Prostate gland (tissue), 2 donors: ENCODE measurements at regions not wholly inside any gene's neighbourhood (a gene's known extent, or its start where the extent isn't known, plus 50 kb on each side); places are given as distances from the start of the nearest gene placed in this dataset.

Experiments
- DNase-seq: peaks from one replicate; pipeline ENCODE4 v3.0.0-alpha.2; 2019; ENCODE audit warnings: low spot score
- H3K27ac ChIP-seq, 2 donors: fragments of 200-600 bp; sonication (generic); 2 replicates each; pipeline ENCODE4 v1.5.1; 2017 to 2019
- H3K27me3 ChIP-seq: fragments of 200-600 bp; sonication (generic); replicated peaks from 2 replicates; pipeline ENCODE4 v1.5.1; 2019; ENCODE audit not compliant: insufficient read depth
- H3K36me3 ChIP-seq, 2 donors: fragments of 200-600 bp; sonication (generic); 1 replicate in 1 of 2; 2 replicates in 1 of 2; pipeline versions ENCODE4 v1.5.1 to v1.8.1; 2017 to 2019
- H3K4me1 ChIP-seq: fragments of 200-600 bp; sonication (generic); replicated peaks from 2 replicates; pipeline ENCODE4 v1.5.1; 2019
- H3K4me3 ChIP-seq, 2 donors: fragments of 200-600 bp; sonication (generic); 2 replicates each; pipeline ENCODE4 v1.5.1; 2017 to 2019
- H3K9me3 ChIP-seq: fragments of 200-600 bp; sonication (generic); 2 replicates; pipeline ENCODE4 v1.5.1; 2017
- CTCF ChIP-seq, 4 experiments: fragments of 200-600 bp in 2 of 4; fragments of 450-650 bp in 2 of 4; sonication (generic) in 2 of 4; IDR thresholded peaks; 1 replicate in 3 of 4; 2 replicates in 1 of 4; pipeline ENCODE4 v1.5.1; 2016 to 2019; ENCODE audit warnings: antibody characterized with exemption in 4 of 4, mild to moderate bottlenecking in 2 of 4, moderate library complexity in 2 of 4
- POLR2A ChIP-seq: fragments of 450-650 bp; IDR thresholded peaks from one replicate; pipeline ENCODE4 v1.6.1; 2016; ENCODE audit warnings: antibody characterized with exemption, mild to moderate bottlenecking
- POLR2AphosphoS5 ChIP-seq: sonication (generic); formaldehyde crosslinking; IDR thresholded peaks from one replicate; pipeline ENCODE4 v1.6.1; 2017; ENCODE audit warnings: antibody characterized with exemption
- WGBS: methylation state at CpG from one replicate; pipeline ENCODE4 v1.1.5; 2018; 5-methylcytosine and 5-hydroxymethylcytosine counted together
- intact Hi-C: fragments of 100-400 bp; cut with DNase I; formaldehyde crosslinking; loops from one replicate; pipeline ENCODE4 v1.14.2; 2022

GRCh38 chr11:88043149-88043548 is 132.1 kb downstream of the RAB38 start:
- no peak for DNase-seq
- H3K4me3 ChIP-seq, result no peak overlapping the region
- no peak overlapping the region for H3K27ac ChIP-seq
- intact Hi-C loops, result no loop called here
- no peaks in the 10 kb centered on the region for H3K27me3 ChIP-seq
- TF ChIP-seq POLR2A (no peak), POLR2AphosphoS5 (no peak)
- H3K9me3 ChIP-seq, result no peaks in the 10 kb centered on the region
- no peaks in the 10 kb centered on the region for H3K4me1 ChIP-seq
- H3K36me3 ChIP-seq, result no peaks in the 10 kb centered on the region
- WGBS, result 35% methylated on average over 3 of the region's 3 CpGs

DNA sequence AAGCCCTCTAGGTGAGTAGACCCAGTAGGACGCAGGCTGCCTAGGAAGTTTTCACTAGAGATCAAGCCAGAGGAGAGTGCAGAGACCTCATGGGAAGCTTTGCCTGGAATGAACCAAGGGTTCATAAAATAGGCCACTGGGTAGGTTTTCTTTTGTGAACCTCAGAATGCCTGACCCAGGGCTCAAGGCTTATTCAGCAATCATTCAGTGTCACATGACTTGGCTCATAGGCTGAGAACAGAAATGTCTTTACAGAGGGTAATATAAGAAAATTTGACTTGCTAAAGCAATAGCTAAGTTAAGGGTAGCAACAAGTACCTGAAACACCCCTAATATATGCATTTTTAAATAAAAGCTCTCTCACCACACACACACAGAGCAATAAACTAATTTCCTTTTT is 132.6 kb downstream of the RAB38 start:
- Histone ChIP-seq H3K4me1 (no peaks in the 10 kb centered on the region), H3K27ac (no peak overlapping the region), H3K4me3 (no peak overlapping the region), H3K36me3 (no peaks in the 10 kb centered on the region), H3K27me3 (no peaks in the 10 kb centered on the region), H3K9me3 (no peaks in the 10 kb centered on the region)
- intact Hi-C loops, result no loop called here
- TF ChIP-seq POLR2A (no peak), CTCF (IDR thresholded peaks at IDR 0.05) (no peak)
- no peak for DNase-seq
- 80% methylated on average over 1 of the region's 1 CpG for WGBS

- intact Hi-C loops, result no loop called here
- Histone ChIP-seq H3K27ac (no peak overlapping the region), H3K4me3 (no peak overlapping the region), H3K27me3 (no peaks in the 10 kb centered on the region), H3K9me3 (no peaks in the 10 kb centered on the region), H3K36me3 (no peaks in the 10 kb centered on the region), H3K4me1 (no peaks in the 10 kb centered on the region)
- DNase-seq, result no peak
- TF ChIP-seq POLR2A, result no peak
- WGBS, result 76% methylated on average over 2 of the region's 2 CpGs
Measured at GRCh38 chr11:88042238-88042637, 133.0 kb downstream of the RAB38 start.

DNA sequence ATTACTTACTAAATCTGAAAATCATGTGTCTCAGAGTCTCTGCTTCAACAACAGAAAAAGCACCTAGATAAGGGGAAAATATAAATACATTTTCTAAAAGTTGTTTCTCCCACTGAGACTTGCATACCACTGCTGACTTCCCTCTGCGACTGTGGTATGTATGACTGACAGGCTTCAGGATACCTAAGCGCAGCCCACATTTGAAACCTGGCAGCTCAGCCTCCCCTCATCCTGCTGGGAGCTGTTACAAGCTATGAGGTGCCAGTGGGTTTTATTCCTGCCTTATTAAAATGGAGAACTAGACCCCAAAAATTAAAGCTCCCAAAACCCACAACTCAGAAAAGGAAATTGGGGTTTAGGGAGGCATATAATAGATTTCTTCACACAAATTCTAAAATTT is 133.6 kb downstream of the RAB38 start:
- Histone ChIP-seq H3K9me3 (no peaks in the 10 kb centered on the region), H3K4me1 (no peaks in the 10 kb centered on the region), H3K36me3 (no peaks in the 10 kb centered on the region), H3K27me3 (no peaks in the 10 kb centered on the region), H3K4me3 (no peak overlapping the region), H3K27ac (no peak overlapping the region)
- intact Hi-C loops, result no loop called here
- DNase-seq, result no peak
- WGBS, result 79% methylated on average over 2 of the region's 2 CpGs
- no peak for TF ChIP-seq CTCF (IDR thresholded peaks at IDR 0.05)
- no peak for TF ChIP-seq POLR2A
- TF ChIP-seq POLR2AphosphoS5, result no peak

DNA sequence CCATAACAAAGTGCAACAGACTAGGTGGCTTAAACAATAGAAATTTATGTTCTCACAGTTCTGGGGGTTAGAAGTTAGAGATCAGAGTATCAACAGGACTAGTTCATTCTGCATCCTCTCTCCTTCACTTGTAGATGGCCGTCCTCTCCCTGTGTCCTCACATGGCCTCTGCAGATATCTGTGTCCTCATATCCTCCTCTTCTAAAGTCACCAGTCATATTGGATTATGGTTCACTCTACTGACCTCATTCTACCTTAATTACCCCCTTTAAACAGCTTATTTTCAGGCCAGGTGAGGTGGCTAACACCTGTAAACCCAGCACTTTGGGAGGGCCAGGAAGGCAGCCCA is 135.1 kb downstream of the RAB38 start:
- no peak for DNase-seq
- no peaks in the 10 kb centered on the region for H3K4me1 ChIP-seq
- no peak overlapping the region for H3K4me3 ChIP-seq
- no peaks in the 10 kb centered on the region for H3K36me3 ChIP-seq
- no peaks in the 10 kb centered on the region for H3K27me3 ChIP-seq
- WGBS, result 83% methylated on average over 1 of the region's 1 CpG
- no peak for TF ChIP-seq POLR2AphosphoS5
- TF ChIP-seq POLR2A, result no peak
- TF ChIP-seq CTCF (IDR thresholded peaks at IDR 0.05), result no peak
- no peaks in the 10 kb centered on the region for H3K9me3 ChIP-seq
- H3K27ac ChIP-seq, result no peak overlapping the region
- intact Hi-C loops, result no loop called here

DNA sequence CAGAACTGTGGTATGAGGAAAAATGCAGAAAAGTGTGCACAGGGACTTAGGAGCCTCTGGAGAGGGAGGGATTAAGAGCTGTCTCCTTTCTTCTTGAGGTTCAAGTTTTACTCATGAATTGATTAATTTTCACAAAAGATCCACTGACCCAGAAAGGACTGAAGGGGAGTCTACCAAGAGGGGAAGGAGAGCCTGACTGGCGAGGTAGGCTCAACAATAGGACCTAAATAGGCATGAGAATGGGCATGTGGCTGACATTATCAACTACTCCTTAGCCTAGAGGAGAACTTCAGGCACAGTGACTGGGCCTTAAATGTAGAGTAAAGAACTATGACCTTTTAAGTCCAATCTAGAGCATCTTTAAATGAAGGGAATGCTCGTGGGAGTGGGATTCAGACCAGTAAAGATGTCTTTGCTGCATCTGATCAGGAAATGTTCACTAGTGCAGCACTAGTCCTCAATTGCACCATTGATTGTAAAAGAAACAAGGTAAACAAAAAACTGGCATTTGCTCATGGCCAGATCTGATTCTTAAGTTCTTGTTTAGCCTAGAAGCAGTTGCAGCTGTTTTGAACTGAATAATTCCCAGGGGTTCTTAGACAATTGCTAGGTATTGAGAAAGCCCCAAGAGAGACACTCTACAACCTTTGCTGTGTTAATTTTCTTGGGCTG is 135.6 kb downstream of the RAB38 start:
- intact Hi-C loops, result no loop called here
- Histone ChIP-seq H3K9me3 (no peaks in the 10 kb centered on the region), H3K4me3 (no peak overlapping the region), H3K4me1 (no peaks in the 10 kb centered on the region), H3K36me3 (no peaks in the 10 kb centered on the region), H3K27ac (no peak overlapping the region), H3K27me3 (no peaks in the 10 kb centered on the region)
- TF ChIP-seq POLR2A (no peak), POLR2AphosphoS5 (no peak), CTCF (IDR thresholded peaks at IDR 0.05) (no peak)
- DNase-seq, result no peak
- WGBS, result 61% methylated on average over 2 of the region's 2 CpGs
